DMS79 treated with DMSO at 0.1 percent for 48 hours (cell line): ENCODE measurements at regions not wholly inside any gene's neighbourhood (a gene's known extent, or its start where the extent isn't known, plus 50 kb on each side); places are given as distances from the start of the nearest gene placed in this dataset.
"Not testable (repeated sequence)": the region's sequence is repeated elsewhere in the genome, so short reads cannot be mapped to it uniquely, and the experiment has no call there.

Source experiments
- DNase-seq: peaks from one replicate; lab custom pipeline; 2025; lab: John Stamatoyannopoulos, UW

GRCh38 chr16:27600381-27600780 is 50.4 kb downstream of the KATNIP start:
- no peak for DNase-seq

GRCh38 chr16:27602103-27602502 is 52.2 kb downstream of the KATNIP start:
- no peak for DNase-seq

- peak; percentile 6 for DNase-seq
These were observed 55.7 kb downstream of the KATNIP start for GRCh38 chr16:27605500-27606106.

- DNase-seq = no peak
These were observed 61.4 kb downstream of the KATNIP start for GRCh38 chr16:27611340-27611739.

GRCh38 chr16:27613238-27613791 is 63.4 kb downstream of the KATNIP start:
- no peak for DNase-seq

- no peak for DNase-seq
These were observed 67.7 kb downstream of the KATNIP start for GRCh38 chr16:27617665-27618064.

- no peak for DNase-seq
These were observed 68.2 kb downstream of the KATNIP start for GRCh38 chr16:27618165-27618564.

GRCh38 chr16:27618606-27619327 is 68.8 kb downstream of the KATNIP start:
- DNase-seq = no peak

- no peak for DNase-seq
These were observed 70.6 kb downstream of the KATNIP start for GRCh38 chr16:27620541-27620940.

GRCh38 chr16:27624154-27625049 is 74.5 kb downstream of the KATNIP start:
- DNase-seq = no peak

GRCh38 chr16:27625050-27625697 is 75.2 kb downstream of the KATNIP start:
- no peak for DNase-seq

GRCh38 chr16:27627136-27627535 is 77.2 kb downstream of the KATNIP start:
- DNase-seq = no peak

GRCh38 chr16:27628241-27628942 is 78.4 kb downstream of the KATNIP start:
- no peak for DNase-seq

- not testable (repeated sequence) for DNase-seq
These were observed 79.1 kb downstream of the KATNIP start for GRCh38 chr16:27628943-27629462.

- DNase-seq = no peak
These were observed 82.3 kb downstream of the KATNIP start for GRCh38 chr16:27632216-27632615.

GRCh38 chr16:27633221-27633620 is 83.3 kb downstream of the KATNIP start:
- DNase-seq = no peak

GRCh38 chr16:27633721-27634120 is 83.8 kb downstream of the KATNIP start:
- DNase-seq = no peak

- DNase-seq = no peak
These were observed 84.8 kb downstream of the KATNIP start for GRCh38 chr16:27634779-27635178.

- DNase-seq = no peak
These were observed 86.7 kb downstream of the KATNIP start for GRCh38 chr16:27636453-27637240.
